Keratinocyte (primary cell): ENCODE measurements at regions not wholly inside any gene's neighbourhood (a gene's known extent, or its start where the extent isn't known, plus 50 kb on each side); places are given as distances from the start of the nearest gene placed in this dataset.

ENCODE experiments used
- DNase-seq: peaks from one replicate; pipeline ENCODE4 v3.0.0-alpha.2; 2011; ENCODE audit warnings: low read depth, missing footprints, low spot score
- FAIRE-seq: peaks from 2 replicates; lab custom pipeline; 2011; peaks lifted over from hg19 to GRCh38; lab: Jason Lieb, UNC
- H2AFZ ChIP-seq: 2 replicates; pipeline ENCODE4 v1.6.0; 2012; ENCODE audit warnings: low read length, control low read depth, inconsistent platforms; ENCODE audit not compliant: control insufficient read depth
- H3K27ac ChIP-seq: 2 replicates; pipeline ENCODE4 v1.5.1; 2011; ENCODE audit warnings: low read length; ENCODE audit not compliant: control insufficient read depth, insufficient read depth
- H3K27me3 ChIP-seq: 3 replicates; pipeline ENCODE4 v1.6.0; 2011; ENCODE audit warnings: low read length; ENCODE audit not compliant: control insufficient read depth, insufficient read depth; ENCODE audit errors: extremely low read depth
- H3K36me3 ChIP-seq, 2 experiments: 2 replicates in 1 of 2; 3 replicates in 1 of 2; pipeline ENCODE4 v1.5.1; 2011; ENCODE audit warnings: low read length in 2 of 2, mild to moderate bottlenecking in 1 of 2; ENCODE audit not compliant: control insufficient read depth in 2 of 2, insufficient read depth in 2 of 2; ENCODE audit errors: extremely low read depth in 1 of 2
- H3K4me1 ChIP-seq: 3 replicates; pipeline ENCODE4 v1.5.1; 2011; ENCODE audit warnings: low read length; ENCODE audit not compliant: control insufficient read depth, insufficient read depth; ENCODE audit errors: extremely low read depth
- H3K4me2 ChIP-seq: 3 replicates; pipeline ENCODE4 v1.6.0; 2011; ENCODE audit warnings: low read depth, low read length; ENCODE audit not compliant: control insufficient read depth, insufficient read depth; ENCODE audit errors: extremely low read depth
- H3K4me3 ChIP-seq, 3 experiments: fragments of 200-600 bp in 1 of 3; sonication (generic) in 1 of 3; 2 replicates in 2 of 3; 3 replicates in 1 of 3; pipeline ENCODE4 v1.5.1; 2011 to 2016; ENCODE audit warnings: low read length in 3 of 3, mild to moderate bottlenecking in 3 of 3, control low read depth in 2 of 3, inconsistent platforms in 1 of 3, low read depth in 1 of 3, mixed read lengths in 1 of 3, mixed run types in 1 of 3, moderate library complexity in 1 of 3; ENCODE audit not compliant: control insufficient read depth in 2 of 3, insufficient read depth in 2 of 3; ENCODE audit errors: extremely low read depth in 1 of 3
- H3K79me2 ChIP-seq: 2 replicates; pipeline ENCODE4 v1.6.0; 2012; ENCODE audit warnings: low read length; ENCODE audit not compliant: control insufficient read depth, insufficient read depth
- H3K9ac ChIP-seq: 3 replicates; pipeline ENCODE4 v1.6.0; 2011; ENCODE audit warnings: low read length; ENCODE audit not compliant: control insufficient read depth, insufficient read depth; ENCODE audit errors: extremely low read depth
- H3K9me1 ChIP-seq: 3 replicates; pipeline ENCODE4 v1.6.0; 2011; ENCODE audit warnings: low read length; ENCODE audit not compliant: control insufficient read depth, insufficient read depth; ENCODE audit errors: extremely low read depth
- H3K9me3 ChIP-seq: 2 replicates; pipeline ENCODE4 v1.5.1; 2012; ENCODE audit warnings: low read depth, low read length; ENCODE audit not compliant: control insufficient read depth
- H4K20me1 ChIP-seq: 3 replicates; pipeline ENCODE4 v1.6.0; 2011; ENCODE audit warnings: low read length; ENCODE audit not compliant: control insufficient read depth, insufficient read depth; ENCODE audit errors: extremely low read depth
- CTCF ChIP-seq, 3 experiments: IDR thresholded peaks in 1 of 3; conservative IDR thresholded peaks in 1 of 3; optimal IDR thresholded peaks in 1 of 3; 2 replicates in 2 of 3; 3 replicates in 1 of 3; pipeline versions ENCODE3 to v1.5.1; 2011; ENCODE audit warnings: low read length in 3 of 3, mild to moderate bottlenecking in 3 of 3, moderate library complexity in 2 of 3, control low read depth in 1 of 3, inconsistent platforms in 1 of 3; ENCODE audit not compliant: insufficient read depth in 2 of 3; ENCODE audit errors: extremely low read depth in 1 of 3
- EZH2 ChIP-seq: IDR thresholded peaks from one replicate; pipeline ENCODE4 v1.6.1; 2012; ENCODE audit warnings: inconsistent platforms, mild to moderate bottlenecking, low read length, moderate library complexity
- dilution Hi-C: fragments of 300-500 bp; cut with MboI; formaldehyde crosslinking; loops from one replicate; pipeline ENCODE4 v1.7.0; 2020; ENCODE audit warnings: low sequenced_read_pairs; ENCODE audit not compliant: extremely low pct_ligation_motif_present

GRCh38 chr2:66733364-66733999, 298.6 kb downstream of the MEIS1 start:
- H3K27me3 ChIP-seq = no peaks in the 10 kb centered on the region
- FAIRE-seq = no peak
- TF ChIP-seq CTCF (optimal IDR thresholded peaks at IDR 0.05 in 1 of 3, IDR thresholded peaks at IDR 0.05 in 1 of 3, conservative IDR thresholded peaks at IDR 0.05 in 1 of 3; ENCODE audit: extremely low read depth in 1 of 3, insufficient read depth in 2 of 3, low read length in 3 of 3) = no peak
- no peak for TF ChIP-seq EZH2
- H3K9ac ChIP-seq = no peak overlapping the region
- no peak for DNase-seq
- H3K27ac ChIP-seq = no peak overlapping the region
- H2AFZ ChIP-seq = no peak overlapping the region
- H3K9me1 ChIP-seq = no peaks in the 10 kb centered on the region
- no peak overlapping the region for H3K4me3 ChIP-seq
- dilution Hi-C loops = no loop called here
- H3K36me3 ChIP-seq = no peaks in the 10 kb centered on the region
- H4K20me1 ChIP-seq = no peaks in the 10 kb centered on the region
- no peaks in the 10 kb centered on the region for H3K79me2 ChIP-seq
- no peaks in the 10 kb centered on the region for H3K4me1 ChIP-seq
- H3K9me3 ChIP-seq = no peaks in the 10 kb centered on the region
- no peak overlapping the region for H3K4me2 ChIP-seq

- no peaks in the 10 kb centered on the region for H3K4me1 ChIP-seq
- H3K9me1 ChIP-seq = no peaks in the 10 kb centered on the region
- DNase-seq = no peak
- H3K9ac ChIP-seq = no peak overlapping the region
- no peak overlapping the region for H2AFZ ChIP-seq
- no peaks in the 10 kb centered on the region for H3K36me3 ChIP-seq
- H3K79me2 ChIP-seq = no peaks in the 10 kb centered on the region
- no peak for FAIRE-seq
- TF ChIP-seq EZH2 = no peak
- no peak for TF ChIP-seq CTCF (optimal IDR thresholded peaks at IDR 0.05 in 1 of 3, IDR thresholded peaks at IDR 0.05 in 1 of 3, conservative IDR thresholded peaks at IDR 0.05 in 1 of 3; ENCODE audit: extremely low read depth in 1 of 3, insufficient read depth in 2 of 3, low read length in 3 of 3)
- no peaks in the 10 kb centered on the region for H4K20me1 ChIP-seq
- dilution Hi-C loops = no loop called here
- H3K4me3 ChIP-seq = no peak overlapping the region
- no peaks in the 10 kb centered on the region for H3K27me3 ChIP-seq
- no peak overlapping the region for H3K4me2 ChIP-seq
- no peaks in the 10 kb centered on the region for H3K9me3 ChIP-seq
- H3K27ac ChIP-seq = no peak overlapping the region
Measured at GRCh38 chr2:66748939-66749338, 314.0 kb downstream of the MEIS1 start.
